SH-SY5Y (cell line): ENCODE measurements at regions not wholly inside any gene's neighbourhood (a gene's known extent, or its start where the extent isn't known, plus 50 kb on each side); places are given as distances from the start of the nearest gene placed in this dataset.

Experiments
- GATA2 ChIP-seq: IDR thresholded peaks from 2 replicates; pipeline ENCODE4 v1.6.1; 2011; ENCODE audit warnings: mild to moderate bottlenecking, low read depth, low read length
- GATA3 ChIP-seq: IDR thresholded peaks from 2 replicates; pipeline ENCODE4 v1.6.1; 2011; ENCODE audit warnings: low read depth, mild to moderate bottlenecking, low read length, moderate library complexity

DNA sequence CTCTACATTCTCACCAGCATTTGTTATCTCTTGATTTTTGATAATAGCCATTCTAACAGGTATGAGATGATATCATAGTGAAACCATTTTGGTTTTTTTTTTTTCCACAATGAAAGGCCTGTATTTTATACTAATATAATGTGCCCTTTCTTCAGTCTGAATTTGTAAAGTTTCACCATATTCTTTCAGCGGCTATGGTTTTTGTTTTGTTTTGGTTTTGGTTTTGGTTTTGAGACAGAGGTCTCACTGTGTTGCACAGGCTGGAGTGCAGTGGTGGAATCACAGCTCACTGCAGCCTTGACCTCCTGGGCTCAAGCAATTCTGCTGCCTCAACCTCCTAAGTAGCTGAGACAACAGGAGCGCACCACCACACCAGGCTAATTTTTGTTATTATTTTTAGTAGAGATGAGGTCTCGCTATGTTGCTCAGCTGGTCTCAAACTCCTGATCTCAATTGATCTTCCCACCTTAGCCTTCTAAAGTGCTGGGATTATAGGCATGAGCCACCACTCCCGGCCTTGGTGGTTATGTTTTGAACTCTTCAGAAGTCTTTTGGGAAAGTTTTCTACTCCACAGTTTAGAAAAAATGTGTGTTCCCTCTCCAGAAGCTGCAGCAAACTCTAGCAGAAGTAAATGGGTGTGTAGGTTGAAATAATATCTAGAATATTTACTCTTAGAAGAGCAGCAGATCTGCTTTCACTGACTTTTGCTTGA is 110.2 kb upstream of the UMPS start:
- TF ChIP-seq GATA2, result no peak
- TF ChIP-seq GATA3, result no peak

DNA sequence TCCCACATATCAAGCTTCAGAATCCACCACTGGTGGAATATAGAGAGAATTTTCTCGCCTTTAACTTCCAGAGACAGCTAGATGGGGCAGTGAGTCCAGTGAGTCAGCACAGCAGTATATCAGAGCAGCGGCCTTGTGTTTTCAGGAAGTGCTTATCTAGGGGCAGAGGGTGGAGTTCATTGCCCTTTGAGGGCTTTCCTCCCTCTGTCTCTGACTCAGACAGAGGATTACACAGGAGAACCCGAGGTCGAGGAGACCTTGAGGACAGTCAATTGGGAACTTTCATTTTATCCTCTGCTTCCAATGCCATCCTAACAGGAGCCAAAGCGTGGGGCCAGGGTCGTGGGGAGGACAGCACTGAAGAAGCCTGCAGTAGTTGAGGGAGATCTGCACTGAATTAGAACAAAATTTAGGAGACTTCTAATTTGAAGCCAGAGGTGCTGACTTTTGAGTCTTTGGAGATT is 109.6 kb upstream of the UMPS start:
- TF ChIP-seq GATA3 (no peak), GATA2 (no peak)

DNA sequence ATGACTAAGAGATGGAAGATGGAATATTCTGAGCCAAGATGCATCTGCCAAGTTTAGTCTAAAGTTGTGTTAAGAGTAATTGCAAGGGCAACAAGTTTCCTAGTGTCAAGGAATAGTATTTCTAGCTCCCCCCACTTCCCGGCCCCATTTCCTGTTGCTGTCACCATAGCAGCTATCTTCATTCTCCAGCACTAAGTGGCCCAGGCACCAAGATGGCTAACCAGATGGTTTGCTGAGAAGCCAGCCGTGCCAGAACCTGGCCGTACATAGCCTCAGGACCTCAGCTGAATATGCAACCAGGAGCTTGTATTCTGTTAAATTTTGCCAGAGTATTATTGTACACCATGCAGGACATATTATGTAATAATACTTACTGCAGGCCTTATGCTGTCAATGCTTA is 108.8 kb upstream of the UMPS start:
- TF ChIP-seq GATA2 (peak; percentile 43; the same call in 1 of the 2 replicates), GATA3 (no peak)

DNA sequence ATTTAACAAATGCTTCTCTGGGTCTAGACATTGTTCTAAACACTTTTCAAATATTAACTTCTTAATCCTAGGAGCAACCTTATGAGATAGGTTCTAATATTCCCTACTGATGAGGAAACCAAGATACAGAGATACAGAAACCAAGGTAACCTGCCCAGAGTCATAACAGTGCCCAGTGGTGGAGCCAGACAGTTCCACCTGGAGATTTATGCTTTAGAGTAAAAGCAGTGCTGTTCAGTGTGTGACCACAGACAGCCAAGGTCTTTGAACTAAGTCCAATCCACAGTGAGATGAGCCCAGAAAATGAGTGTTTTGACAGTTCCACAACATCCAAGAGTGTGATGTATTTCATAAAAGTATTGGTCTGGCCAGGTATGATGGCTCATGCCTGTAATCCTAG is 105.2 kb upstream of the UMPS start:
- TF ChIP-seq GATA2, result no peak

DNA sequence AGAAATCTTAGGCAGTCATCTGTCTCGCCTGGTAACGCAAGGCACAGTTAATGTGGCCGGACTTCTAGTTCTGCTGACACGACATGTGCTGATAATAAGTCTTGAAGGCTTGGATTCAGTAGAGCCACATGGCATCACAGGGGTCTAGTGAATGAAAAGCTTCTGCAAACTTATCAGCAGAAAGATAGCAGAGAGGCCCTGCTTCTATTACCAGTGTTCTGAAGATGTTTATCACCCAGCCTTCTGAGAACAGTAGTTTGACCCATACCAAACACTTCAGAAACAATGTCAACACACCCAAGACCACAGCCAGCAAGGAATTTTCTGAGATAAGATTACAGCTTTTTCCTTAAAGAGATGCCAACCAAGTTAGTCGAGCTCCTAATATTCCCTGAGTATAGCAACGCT is 102.7 kb upstream of the UMPS start:
- TF ChIP-seq GATA2 (no peak), GATA3 (no peak)

DNA sequence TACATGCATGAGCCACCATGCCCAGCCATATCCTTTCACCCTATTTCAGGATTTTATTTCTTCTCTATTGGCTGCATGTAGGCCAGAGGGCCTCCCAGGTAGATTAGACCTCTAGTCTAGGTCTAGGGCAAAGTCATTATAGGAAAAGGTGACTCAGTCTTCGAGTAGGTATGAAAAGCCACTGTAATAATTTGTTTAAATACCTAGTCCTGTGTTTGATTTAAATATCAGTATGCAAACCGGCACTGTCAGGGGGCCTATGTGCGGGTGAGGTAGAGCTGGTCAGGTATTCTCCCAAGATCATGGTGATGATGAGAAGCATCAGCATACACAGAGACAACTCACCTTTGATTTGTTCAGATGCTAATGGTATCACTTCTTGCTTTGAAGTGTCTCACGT is 101.4 kb upstream of the UMPS start:
- TF ChIP-seq GATA3 (no peak), GATA2 (no peak)

DNA sequence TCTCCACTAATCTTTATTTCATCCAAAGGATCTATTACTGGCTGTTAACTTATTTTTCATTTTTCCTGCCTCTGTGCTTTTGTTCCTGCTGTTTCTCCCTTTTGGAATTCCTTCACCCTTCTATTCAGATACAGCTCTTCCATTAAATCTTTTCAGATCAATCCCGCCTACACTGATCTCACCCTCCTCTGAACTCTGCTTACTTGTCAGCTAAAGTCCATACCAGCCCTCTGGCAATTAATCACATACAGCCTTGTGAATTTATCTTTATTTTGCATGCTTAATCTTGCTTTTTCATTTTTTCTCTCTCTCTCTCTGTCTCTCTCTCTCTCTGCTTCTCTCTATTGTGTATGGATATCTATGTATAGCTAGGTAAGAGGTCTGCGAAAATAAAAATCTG is 100.8 kb upstream of the UMPS start:
- no peak for TF ChIP-seq GATA3
- no peak for TF ChIP-seq GATA2

DNA sequence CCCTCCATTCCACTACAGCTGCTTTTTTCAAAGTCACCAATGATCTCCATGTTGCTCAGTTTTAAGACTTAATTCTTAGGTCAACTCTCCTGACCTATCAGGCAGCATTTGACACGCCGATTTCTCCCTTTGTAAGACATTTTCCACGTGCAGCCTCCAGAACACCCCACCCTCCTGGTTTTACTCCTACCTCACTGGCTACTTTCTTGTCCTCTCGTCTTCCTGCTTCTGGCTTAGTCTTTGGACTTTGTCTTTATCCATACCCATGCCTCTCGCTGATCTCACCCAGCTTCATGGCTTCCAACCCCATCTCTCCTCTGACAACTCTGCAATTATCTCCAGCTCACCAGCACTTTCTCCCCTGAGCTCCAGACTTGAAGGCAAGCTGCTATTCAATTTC is 99.3 kb upstream of the UMPS start:
- TF ChIP-seq GATA2 (no peak), GATA3 (no peak)

DNA sequence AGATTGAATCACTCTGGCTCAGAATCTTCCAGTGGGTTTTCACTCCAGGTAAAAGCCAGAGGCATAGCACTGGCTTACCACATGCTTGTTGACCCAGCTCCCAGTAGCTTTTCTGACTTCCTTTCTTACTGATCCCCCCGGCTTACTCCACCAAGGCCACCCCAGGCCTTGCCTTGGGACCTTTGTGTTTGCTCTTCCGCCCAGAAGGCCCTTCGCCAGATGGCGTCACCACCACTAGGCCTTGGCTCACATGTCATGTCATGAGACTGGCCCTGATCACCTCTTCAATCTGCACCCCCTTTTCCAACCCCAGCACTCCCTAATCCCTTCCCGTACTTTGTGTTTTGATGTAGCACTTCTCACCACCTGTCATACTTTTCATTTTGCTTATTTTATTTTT is 98.5 kb upstream of the UMPS start:
- TF ChIP-seq GATA2, result no peak
- no peak for TF ChIP-seq GATA3

DNA sequence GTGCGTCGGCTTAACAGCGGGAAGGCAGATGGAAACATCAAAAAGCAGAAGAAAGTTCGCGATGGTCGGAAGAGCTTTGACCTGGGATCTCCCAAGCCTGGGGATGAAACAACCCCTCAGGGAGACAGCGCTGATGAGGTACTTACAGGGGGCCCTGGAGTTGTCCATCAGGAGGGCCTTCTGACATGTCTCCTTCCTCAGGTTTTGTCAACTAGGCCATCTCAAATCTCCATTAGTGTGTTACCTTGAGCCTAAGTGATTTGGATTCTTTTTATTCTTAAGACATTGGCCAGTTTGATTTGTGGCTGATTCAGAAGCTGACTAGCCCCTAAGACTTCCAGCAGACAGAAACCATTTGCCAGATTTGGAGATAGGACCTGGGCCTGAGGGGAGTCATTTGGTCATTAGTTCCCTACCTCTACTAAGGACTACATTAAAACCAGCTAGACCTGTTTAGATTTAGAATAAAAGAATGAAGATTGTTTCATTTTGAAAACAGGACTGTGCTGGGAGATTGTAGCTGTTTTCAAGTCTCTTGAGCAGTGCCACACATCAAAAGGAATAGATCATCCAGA is 97.6 kb upstream of the UMPS start:
- TF ChIP-seq GATA3 (no peak), GATA2 (no peak)

DNA sequence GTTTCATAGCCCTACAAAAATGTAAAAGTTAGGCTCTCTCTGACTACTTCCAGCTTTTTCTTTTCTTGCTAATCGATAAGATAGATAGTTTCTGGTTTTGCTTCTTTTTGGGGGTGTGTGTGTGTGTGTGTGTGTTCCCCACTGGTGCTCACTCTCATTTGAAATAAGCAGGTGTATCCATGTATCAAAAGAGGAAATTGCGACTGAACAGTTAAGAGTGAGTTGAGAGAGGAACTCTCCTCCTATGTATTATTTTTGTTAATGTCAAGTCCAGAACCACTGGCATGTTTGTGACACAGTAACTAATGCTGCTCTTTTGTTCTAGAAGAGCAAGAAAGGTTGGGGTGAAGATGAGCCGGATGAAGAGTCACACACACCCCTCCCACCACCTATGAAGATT is 96.7 kb upstream of the UMPS start:
- TF ChIP-seq GATA2 (no peak), GATA3 (no peak)

DNA sequence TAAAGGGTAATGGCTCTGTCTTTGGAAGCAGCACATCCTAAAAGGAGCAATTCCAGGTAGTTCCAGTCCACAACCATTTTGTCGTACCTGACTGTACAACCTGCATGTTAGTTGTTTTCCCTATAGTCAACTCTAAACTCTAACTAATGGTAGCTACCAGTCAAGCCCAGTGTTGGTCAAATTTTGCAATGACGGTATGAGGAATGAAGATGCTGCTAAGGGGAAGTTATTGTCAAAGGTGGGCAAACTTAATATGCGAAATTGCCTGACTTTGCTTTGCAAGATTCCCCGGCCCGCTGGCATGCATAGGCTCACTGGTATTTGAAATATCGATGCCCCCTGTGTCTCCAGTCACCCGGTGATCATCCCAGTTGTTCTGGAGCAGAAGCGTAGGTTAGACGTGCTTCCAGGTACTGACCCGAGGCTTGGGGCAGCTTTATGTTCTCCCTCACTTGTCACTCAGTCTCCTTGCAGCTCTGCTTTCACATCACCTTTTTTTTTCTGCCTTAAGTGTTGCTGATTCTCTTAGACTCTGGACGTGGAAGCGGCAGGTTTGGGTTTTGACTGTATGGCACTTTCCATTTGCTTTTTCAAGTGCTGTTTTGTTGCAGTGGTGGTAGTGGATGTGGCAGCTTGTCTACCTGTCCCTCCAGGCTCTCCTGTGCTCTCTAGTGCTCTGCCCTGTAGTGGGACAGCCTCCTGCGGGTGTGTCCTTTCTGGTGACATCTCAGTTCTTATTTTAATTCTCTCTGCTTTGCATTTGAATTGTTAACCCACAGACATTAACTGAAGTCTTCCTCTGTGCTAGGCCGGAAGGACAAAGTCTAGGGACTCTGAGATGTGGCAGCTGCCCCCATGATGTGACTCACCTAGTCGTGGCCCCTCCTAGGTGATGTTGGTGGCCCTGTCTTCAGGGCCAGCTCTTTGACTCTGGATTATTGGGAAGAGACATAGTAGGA is 95.8 kb upstream of the UMPS start:
- TF ChIP-seq GATA2 (no peak), GATA3 (no peak)

DNA sequence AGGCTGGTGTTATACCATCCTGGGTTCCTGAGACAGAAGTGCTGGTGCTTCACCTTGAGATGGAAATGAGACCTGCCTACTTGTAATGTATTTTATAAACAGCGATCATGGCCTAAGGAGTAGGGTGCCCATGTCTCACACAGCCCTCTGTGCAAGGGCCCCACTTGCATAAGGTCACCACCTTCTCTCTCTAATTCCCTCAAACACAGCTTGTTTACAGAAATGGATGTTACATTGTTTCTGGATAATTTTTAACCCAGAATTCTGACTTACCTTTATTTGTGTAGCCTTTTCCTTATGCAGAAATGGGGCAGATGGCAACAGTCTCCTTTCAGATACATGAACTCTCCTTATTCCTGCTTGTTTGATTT is 95.1 kb upstream of the UMPS start:
- no peak for TF ChIP-seq GATA3
- TF ChIP-seq GATA2, result no peak

DNA sequence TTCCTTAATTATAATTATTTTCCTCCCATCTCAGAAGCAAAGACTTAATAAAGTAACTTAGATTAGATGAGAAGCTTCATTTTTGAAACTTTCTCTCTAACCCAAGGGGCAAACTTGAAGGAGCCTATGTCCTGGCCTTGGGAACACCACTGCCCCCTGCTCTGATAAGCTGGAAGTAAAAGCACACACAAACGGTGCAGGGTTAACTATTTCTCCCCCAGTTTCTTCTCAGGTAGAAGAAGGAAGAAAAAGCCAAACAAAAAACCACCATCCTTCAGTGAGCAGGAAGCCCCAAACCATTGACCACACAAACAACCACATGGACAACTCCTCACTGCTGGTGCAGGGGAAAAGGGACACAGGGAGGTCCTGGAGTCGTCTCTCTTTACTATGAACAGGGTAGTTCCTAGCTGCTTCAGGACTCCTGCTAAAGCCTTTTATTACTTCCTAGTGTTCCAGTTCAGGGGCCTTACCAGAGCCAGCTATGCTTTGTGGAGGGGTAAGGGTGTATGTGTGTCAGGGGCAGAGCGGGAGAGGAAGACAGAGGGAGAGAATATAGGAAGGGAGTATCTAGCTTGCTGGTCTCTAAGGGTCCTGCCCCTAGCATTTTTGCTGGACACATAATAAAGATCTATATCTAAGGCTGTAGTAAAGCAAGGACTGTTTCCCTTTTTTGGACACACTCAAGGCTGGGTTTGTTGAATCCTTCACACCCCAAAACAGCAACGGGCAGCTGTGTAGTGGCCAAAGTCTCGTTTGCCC is 94.0 kb upstream of the UMPS start:
- TF ChIP-seq GATA3 (no peak), GATA2 (no peak)
